A673 (cell line): ENCODE measurements at regions not wholly inside any gene's neighbourhood (a gene's known extent, or its start where the extent isn't known, plus 50 kb on each side); places are given as distances from the start of the nearest gene placed in this dataset.

Experiments used
- CTCF ChIP-seq: fragments of 300-800, 200-600 bp; sonication (generic); conservative IDR thresholded peaks from 2 replicates; pipeline ENCODE4 v1.5.1; 2017; ENCODE audit warnings: low read depth, mild to moderate bottlenecking, antibody characterized with exemption, low read length, moderate library complexity, mixed read lengths
- EZH2 ChIP-seq: fragments of 200-600 bp; sonication (generic); IDR thresholded peaks from 2 replicates; pipeline ENCODE4 v1.6.1; 2017; ENCODE audit warnings: borderline replicate concordance, low read depth, mild to moderate bottlenecking, mixed read lengths, antibody characterized with exemption, low read length; ENCODE audit not compliant: poor library complexity, severe bottlenecking

GRCh38 chr4:92253550-92253949 is 50.2 kb upstream of the GRID2 start:
- no peak for TF ChIP-seq CTCF
- no peak for TF ChIP-seq EZH2
